Eye (tissue), 1 donor: ENCODE measurements at regions not wholly inside any gene's neighbourhood (a gene's known extent, or its start where the extent isn't known, plus 50 kb on each side); places are given as distances from the start of the nearest gene placed in this dataset.

Experiments used
- DNase-seq: peaks from one replicate; pipeline ENCODE4 v3.0.0-alpha.2; 2015

DNA sequence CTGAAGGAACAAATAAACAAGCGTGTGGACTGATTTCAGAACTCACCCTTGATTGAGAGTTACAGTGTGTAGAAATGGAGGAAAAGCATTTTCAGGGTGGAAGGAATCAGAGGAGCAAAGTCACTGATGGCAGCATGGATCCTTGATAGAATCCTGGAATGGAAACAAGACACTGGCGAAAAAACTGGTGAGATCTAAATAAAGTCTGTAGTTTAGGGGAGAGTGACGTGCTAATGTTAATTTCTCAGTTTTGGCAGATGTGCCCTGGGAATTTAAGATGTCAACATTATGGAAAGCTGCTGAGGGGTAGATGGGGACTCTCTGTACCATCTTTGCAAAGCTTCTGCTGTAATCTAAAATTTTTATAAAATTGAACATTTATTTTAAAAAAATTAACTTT lies 378.0 kb downstream of the UQCRFS1 start:
- DNase-seq = no peak

DNA sequence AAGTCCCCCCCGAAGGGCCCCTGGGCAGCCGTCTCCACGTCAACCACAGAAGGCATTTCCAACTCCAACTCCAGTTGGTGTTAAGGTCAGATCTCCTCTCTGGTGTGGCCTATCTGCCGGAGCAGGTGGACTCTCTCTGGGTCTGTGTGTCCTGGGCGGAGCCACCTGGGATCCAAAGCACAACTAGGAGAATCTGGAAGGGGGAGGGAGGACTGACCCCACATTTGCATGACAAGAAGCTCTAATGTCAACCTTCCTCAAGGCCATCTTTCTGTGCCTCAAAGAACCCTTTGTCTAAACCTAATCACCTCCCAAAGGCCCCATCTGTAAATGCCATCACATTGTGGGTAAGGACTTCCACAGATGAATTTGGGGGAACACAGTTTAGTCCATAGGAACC lies 381.5 kb downstream of the UQCRFS1 start:
- DNase-seq = no peak

DNA sequence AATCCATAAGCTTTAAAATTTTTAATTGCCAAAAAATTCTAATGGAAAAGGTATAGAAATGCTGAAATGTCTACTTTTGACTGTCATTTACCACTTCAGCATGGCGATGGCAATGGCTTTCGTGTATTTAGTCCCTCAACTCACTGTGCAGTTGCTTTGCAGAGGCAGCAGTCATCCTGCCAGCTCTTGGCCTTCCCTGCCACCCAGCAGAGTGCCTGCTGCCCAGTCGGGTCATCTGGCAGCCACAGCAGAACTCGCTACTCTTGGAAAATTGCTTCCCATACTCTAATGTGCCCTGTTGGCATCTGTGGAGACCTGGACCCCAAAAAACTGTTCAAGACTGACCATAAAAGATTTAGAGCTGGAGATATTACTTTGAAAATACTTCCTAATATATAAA lies 383.2 kb downstream of the UQCRFS1 start:
- no peak for DNase-seq

DNA sequence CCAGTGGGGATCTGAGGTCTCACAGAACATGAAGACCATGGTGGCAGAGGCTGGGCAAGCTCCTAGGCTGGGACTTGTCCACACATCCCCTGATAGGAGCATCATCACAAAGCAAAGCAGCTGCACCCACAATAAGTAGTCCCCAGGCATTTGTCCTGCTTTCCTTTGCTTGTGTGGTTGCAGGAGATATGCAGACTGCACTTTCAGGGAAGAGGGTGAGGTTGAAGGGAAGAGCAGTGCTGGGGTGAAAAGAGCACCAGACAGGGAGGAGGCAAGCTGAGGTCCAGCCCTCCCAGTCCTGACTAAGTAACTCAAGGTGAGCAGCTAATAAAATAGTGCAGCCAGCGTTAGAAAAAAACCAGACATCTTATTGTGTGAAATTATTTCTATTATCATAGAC lies 383.6 kb downstream of the UQCRFS1 start:
- no peak for DNase-seq

DNA sequence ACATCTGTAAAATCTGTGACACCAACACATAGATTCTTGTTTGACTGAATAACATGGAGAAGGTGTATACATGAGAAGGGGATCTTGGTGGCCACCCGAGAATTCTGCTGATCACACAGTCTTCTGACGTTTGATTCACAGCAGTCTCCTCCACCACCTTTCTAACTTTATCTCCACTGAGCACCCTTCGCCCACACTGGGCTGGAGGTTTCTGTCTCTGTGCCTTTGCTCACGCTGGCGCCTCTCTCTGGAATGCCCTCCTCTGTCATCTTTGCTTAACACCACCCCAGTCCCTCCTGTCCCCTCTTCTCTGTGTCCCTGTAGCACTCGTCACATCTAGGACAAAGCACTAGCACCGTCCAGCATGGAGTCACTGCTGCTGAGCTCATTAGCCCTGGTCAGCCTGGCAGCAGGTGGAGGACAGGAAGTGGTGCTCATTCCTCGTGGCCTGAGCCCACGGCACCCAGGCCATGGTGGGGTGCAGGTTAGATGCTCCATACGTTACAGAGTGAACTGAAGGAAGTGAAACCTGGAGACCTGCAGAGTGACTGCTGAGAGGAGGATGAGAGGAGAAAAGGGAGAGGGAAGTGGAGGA lies 384.6 kb downstream of the UQCRFS1 start:
- no peak for DNase-seq

DNA sequence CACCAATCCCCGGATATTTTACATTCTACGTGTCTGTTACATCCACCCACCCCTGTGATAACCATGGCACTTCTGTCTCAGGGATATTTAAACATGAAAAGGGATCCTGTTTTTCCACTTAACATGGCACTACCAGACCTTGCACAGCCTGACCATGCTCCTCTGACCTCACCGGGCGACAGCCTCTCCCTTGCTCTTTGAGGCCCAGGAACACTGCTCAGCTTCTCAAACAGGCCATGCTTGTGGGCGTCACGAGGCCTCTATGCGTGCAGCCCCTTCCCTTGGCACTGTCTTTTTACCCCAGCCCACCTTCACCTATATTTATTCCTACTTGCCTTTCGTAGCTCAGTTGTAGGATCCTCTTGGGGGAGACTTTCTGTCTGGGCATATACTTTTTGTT lies 385.6 kb downstream of the UQCRFS1 start:
- no peak for DNase-seq

DNA sequence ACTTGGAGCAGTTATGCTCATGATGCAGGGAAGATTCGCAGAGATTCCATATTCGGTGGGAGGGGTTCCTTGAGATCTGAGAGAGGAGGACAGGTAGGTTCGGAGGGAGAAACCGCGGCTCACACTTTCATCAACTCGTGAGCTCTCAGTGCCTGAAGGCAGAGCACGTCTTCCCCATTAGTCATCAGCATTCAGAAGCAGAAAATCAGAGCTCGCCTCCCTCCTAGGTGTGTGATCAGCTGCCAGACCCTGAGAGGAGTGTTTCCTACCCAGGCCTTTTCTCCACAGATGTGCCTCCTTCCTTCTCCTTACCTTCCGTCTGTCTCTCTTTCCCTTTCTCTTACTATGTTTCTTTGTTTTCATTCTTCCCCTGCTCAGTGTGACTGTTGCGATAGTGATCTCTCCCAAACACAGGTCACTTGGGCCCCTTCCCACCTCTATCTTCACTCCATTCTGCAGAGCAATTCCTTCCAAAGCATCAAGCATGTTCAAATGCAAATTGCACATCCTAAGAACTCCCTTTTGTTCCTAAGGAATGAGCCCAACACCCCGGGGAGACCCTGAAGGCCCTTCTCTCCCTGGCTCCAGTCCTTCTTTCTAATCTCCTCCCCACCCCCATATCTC lies 389.5 kb downstream of the UQCRFS1 start:
- no peak for DNase-seq

DNA sequence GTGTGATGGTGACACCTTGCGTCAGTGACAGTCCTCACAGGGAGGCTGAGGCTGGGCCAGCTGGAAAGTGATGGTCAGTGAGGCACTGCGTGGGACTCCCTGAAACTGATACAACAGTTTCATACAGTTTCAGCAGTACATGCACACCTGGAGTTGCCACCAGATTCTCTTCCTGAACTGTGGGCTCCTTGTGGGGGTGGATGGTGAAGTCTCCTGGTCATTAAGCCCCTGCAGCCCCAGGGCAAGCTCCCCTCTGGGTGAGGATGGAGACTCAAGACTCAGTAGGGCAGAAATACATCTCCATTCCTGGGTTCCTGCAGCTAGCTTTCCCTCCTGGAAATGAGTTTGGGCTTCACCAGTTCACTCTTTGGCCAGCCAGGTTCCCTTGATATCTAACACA lies 392.7 kb downstream of the UQCRFS1 start:
- DNase-seq = no peak

DNA sequence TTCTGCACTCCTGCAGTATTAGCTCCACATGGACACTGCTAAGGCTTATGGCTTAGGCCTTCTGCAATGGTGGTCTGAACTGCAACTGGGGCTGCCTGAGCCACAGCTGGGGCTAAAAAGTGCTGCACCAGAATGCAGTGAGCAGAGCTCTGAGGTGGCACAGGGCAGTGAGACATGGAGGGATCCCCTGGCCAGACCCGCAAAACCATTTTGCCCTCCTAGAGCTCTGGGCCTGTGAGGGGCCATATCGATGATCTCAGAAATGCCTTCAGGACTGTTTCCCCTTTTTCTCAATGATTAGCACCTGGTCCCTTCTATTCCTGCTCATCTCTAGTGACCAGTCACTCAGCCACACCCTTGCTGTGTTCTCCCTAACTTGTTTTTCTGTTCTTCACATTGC lies 397.7 kb downstream of the UQCRFS1 start:
- no peak for DNase-seq

DNA sequence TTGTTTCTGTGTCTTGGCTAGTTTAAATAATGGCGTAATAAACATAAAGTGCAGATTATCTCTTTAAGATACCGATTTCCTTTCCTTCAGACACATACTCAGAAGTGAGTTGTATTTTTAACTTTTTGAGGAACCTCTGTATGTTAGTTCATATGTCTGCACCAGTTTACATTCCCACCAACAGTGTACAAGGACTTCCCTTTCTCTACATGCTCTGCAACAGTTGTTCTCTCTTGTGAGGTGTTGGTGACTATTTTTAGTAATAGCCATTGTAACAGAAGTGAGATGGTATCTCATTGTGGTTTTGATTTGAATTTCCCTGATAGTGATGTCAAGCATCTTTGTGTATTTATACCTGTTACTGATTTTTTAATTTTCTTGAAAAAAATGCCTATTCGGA lies 418.6 kb downstream of the UQCRFS1 start:
- no peak for DNase-seq

DNA sequence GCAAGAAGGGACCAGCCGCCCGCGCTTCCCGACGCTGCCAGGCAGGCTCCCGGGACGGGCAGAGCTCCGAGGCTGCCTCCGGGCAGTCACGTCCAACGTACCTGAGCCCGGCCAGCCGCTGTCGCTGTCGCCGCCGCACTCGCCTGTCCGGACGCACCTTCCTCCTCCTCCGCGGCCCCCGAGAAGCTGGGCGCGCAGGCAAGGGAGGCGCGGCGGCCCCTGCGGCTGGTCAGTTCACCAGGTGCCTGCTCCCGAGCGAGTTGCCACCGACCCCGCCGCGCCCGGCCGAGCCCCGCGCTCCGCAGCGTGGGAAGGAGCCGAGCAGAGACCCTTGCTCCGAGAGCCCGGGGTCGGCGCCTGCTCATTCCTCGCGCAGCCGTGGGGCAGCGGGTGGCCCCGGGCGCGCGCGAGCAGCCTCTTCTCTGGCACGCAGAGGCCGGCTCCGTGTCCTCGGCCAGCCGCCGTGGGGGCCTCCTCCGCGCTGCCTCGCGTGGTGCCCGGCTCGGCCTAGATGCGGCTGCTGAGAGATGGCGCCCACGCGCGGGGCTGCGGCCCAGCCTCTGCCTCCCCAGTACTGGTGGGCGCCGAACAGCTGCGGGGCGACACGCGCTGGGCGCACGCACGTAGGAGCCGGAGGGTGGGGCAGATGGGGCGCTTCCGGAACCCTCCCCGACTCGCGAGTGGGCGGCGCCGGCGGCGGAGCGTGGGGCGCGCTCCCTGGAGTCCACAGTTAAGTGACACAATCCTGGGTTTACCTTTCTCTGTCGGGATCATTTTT lies 419.4 kb downstream of the UQCRFS1 start:
- peak; percentile 29 for DNase-seq

DNA sequence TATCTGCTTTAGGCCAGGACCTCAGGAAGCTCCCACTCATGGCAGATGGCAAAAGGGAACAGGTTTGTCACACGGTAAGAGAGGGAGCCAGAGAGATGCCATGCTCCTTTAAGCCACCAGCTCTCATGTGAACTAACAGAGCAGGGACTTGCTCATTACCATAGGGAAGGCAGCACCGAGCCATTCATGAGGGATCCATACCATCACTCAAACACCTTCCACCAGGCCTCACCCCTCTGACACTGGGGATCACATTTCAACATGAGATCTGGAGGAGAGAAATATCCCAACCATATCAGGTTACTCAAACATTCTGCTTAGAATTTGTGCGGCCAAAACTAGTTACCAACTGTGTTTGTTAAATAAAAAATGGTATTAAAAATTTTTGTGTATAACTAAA lies 427.0 kb downstream of the UQCRFS1 start:
- DNase-seq = no peak

DNA sequence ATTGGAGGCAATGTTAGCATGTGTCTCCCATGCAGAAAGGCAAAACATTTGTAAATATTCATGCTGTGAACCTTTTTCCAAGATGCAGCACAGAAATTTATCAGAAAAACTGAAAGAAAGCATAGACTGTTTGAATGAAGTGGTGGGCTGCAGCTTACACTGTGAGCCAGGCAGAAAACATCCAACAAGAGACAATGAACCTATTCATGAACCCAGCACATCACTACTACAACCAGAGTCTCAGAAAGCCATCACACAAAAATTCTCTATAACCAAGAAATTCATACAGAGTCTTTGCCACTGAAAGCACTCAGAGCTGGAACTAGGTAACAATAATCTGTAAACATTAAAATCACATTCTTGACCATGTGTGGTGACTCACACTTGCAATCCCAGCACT lies 448.9 kb downstream of the UQCRFS1 start:
- DNase-seq = no peak

DNA sequence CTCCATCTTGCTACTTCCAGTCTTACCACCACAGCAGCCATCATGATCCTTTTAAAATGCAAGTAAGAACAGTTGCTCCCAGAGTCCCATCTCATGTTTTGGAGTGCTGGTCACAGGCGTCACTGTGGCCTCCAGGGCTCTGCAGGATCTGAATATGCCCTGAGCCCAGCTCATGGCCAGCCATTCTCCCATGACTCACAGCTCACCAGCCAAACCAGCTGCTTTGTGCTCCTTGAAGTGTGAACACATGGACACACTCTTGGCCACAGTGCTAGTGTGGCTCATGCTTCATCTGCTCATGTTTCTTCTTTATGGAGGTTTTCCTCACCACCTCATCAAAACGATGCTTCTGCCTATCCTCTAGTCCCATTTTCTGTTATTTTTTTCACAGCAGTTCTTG lies 466.5 kb downstream of the UQCRFS1 start:
- DNase-seq = no peak

DNA sequence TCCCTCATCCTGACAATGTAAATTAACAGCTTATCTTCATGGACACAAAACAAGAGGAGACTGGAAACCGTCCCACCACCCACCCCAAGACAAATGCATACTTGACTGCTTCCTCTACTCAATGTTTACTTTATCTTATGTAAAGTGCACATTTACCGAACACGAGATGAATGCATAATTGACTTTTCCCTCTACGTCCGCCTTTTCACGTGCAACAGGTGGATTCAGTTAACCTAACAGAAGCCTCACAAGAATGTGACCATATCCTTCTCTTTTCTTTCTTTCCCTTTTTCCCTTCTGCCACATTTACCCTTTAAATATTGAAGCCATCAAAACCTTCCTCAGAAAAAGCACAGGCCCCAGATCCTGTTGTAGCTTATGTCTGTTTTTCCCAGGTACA lies 468.0 kb downstream of the UQCRFS1 start:
- peak; percentile 11 for DNase-seq

DNA sequence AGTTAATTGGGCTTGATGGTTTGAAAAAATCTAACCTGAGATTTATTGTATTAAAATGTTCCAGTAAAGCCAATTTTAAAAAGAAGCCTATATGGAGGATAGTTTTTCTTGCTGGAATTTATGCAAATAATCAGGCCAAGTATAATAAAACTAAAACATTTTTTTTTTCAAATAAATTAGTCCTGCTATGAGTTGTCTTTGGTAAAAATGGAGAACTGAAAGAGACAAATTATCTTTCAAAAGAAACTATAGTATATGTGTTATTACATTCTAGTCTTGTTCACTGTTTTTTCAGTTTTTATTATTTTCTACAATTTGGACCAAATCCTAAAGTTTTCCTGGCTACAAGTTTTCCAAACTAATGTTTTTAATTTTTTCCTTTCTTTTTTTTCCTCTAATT lies 468.9 kb downstream of the UQCRFS1 start:
- DNase-seq = no peak

DNA sequence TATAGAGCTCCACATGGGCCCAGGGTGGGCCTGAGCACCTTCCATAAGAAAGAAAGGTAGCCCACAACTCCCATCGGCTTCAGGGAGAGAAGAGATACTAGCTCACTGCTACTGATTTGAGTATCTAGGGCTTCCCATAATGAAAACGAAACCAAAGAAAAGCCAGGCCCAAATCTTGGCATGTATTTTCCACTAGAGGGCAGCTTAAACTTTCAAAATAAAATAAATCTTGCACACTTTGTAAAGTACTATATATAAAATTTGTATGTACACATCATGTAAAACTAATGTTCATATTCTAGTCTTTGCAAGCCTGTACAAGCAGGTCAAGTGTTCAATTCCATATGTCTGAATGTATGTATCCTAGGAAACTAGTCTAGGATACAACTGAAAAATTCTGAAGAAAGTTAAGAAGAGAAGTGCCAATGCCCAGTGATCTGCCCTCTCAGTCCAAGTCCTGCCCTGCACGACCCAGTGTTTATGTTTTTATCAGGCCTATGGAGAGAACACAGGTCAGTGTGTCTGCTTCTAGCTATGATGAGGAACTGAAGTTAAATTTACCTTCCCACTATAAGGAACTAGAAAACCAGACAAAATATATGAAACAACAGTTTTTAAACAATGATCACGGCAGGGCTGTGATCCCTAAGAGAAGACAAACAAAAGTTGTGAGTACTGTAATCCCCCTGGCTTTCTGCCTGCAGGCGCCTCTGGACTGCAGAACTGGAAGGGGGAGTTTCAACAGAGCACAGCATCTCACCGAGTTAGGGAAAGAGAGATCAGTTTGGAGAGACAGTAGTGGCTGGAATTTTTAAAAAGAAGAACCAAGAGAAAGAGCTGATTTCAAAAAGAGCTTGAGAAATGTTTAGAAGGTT lies 475.7 kb downstream of the UQCRFS1 start:
- peak; percentile 70 for DNase-seq

DNA sequence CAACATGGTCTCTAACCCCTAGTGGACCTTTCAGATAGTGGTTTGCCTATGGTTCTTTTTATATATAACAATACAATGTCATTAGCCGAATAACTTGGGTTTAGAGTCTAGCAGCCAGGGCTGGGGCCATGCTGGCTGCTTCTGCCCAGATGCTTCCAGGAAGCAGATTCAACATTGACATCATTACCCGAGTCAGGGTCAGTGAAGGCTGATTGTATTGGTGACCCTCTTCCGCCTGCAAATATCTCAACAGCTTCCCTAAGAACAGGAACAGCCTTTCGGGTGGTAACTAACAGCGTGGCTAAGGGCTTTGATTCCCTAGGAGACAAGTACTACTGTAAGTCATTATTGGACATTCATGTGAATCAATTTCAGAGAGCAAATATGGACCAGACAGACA lies 476.4 kb downstream of the UQCRFS1 start:
- peak; percentile 20 for DNase-seq

DNA sequence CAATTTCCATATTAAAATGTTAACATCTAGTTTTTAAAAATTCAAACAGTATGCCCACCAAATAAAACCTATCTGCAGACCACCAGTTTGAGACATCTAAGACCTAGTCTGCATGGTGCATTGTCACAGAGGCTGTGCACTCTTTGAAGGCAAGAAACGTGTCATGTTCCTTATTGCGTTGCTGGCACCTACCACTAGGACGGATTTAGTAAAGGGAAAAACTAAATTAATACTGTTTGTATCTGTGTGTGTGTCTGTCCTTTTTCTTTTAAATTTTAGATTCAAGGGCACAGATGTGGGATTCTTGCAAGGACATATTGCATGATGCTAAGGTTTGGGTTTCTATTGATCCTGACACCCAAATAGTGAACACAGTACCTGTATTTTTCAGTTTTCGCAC lies 481.4 kb downstream of the UQCRFS1 start:
- DNase-seq = no peak

DNA sequence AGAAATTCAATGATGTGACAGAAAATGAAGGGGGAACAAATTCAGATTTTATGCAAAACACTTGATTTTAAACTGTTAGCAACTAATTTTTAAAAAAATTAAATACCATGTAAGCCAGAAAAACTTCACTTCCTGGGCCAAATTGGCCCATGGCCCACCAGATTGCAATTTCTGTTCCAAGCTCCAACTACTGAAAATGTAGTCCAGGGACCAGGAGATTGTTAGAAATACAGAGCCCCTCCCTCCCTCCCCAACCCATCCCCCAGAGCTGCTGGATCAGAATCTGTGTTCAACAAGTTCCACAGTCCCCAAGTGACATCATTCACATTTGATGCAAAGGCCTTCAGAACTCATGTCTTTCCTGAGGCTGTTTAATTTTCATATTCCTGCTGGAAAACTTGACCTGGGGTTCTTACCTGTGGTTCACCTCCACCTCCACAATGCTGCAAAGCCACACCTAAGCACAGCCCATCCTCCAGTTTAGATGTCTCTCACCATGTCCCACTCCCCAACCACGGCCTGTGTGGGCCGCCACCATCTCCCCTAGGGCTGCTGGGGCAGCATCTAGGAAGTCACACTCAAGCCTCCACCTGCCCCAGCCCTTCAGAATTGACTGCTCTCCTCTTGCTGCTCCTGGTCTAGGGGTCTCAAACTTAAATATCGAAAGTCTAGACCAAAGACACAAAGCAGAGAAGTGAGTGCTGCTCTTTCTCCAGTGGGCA lies 482.0 kb downstream of the UQCRFS1 start:
- no peak for DNase-seq

DNA sequence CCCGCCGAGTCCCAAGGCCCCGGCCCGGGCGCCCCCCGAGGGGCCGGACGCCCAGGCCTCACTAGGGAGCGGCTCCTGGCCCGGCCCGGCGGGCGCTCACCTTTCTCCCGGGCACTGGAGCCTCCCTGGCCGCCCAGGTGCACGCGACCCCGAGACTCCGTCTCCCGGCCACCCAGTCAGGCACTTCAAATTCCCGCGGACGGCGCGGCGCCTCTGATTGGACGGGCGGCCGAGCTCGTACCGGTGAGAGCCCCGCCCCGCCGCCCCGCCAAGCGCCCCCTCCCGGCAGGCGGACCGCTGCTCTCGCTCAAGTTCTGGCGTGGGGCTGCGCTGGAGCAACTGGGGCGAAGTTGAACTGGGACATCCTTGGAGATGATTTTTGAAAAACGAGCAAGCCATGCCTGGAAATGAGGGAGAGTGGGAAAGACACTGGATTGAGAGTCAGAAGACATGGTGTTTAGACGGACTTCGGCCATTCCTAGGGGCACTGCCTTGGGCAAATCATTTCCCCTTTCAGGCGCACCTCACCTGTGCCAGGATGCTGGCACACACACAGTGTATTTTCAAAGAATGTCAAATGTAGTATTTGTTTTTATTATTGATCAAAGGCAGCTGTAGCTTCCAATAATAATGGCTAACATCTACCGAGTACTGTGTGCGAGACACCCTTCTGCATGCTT lies 485.3 kb downstream of the UQCRFS1 start:
- peak; percentile 24 for DNase-seq
